ENCODE measurements at regions not wholly inside any gene's neighbourhood (a gene's known extent, or its start where the extent isn't known, plus 50 kb on each side); places are given as distances from the start of the nearest gene placed in this dataset.
"Not testable (repeated sequence)": the region's sequence is repeated elsewhere in the genome, so short reads cannot be mapped to it uniquely, and the experiment has no call there.

GRCh38 chr9:89684912-89685636 is 80.3 kb downstream of the GADD45G start:
- H3K4me3 ChIP-seq = no peak overlapping the region
- ATAC-seq = no peak
- no peaks in the 10 kb centered on the region for H3K36me3 ChIP-seq (ENCODE audit: low read depth)
- no peaks in the 10 kb centered on the region for H3K9me3 ChIP-seq
- TF ChIP-seq CTCF (IDR thresholded peaks at IDR 0.05) = no peak
- no peak for DNase-seq
- H3K4me1 ChIP-seq (ENCODE audit: low read depth) = peaks cover 2% of the 10 kb centered on the region
- intact Hi-C loops (cut with DNase I, micrococcal nuclease) = no loop called here

- peaks cover 2% of the 10 kb centered on the region for H3K4me1 ChIP-seq (ENCODE audit: low read depth)
- TF ChIP-seq CTCF (IDR thresholded peaks at IDR 0.05) = no peak
- H3K4me3 ChIP-seq = no peak overlapping the region
- no peak for DNase-seq
- intact Hi-C loops (cut with DNase I, micrococcal nuclease) = no loop called here
- no peaks in the 10 kb centered on the region for H3K9me3 ChIP-seq
- H3K36me3 ChIP-seq (ENCODE audit: low read depth) = no peaks in the 10 kb centered on the region
- ATAC-seq = peak; percentile 12
Measured at GRCh38 chr9:89685698-89686097, 80.9 kb downstream of the GADD45G start.

GRCh38 chr9:89686126-89686525 is 81.3 kb downstream of the GADD45G start:
- TF ChIP-seq CTCF (IDR thresholded peaks at IDR 0.05) = no peak
- Histone ChIP-seq H3K4me3 (no peak overlapping the region), H3K36me3 (ENCODE audit: low read depth) (no peaks in the 10 kb centered on the region), H3K9me3 (no peaks in the 10 kb centered on the region), H3K4me1 (ENCODE audit: low read depth) (peaks cover 2% of the 10 kb centered on the region)
- ATAC-seq = peak; percentile 80
- intact Hi-C loops (cut with DNase I, micrococcal nuclease) = no loop called here
- DNase-seq = no peak

- TF ChIP-seq CTCF (IDR thresholded peaks at IDR 0.05) = no peak
- DNase-seq (no peak), ATAC-seq (peak; percentile 10)
- no peaks in the 10 kb centered on the region for H3K9me3 ChIP-seq
- peaks cover 2% of the 10 kb centered on the region for H3K4me1 ChIP-seq (ENCODE audit: low read depth)
- intact Hi-C loops (cut with DNase I, micrococcal nuclease) = no loop called here
- no peaks in the 10 kb centered on the region for H3K36me3 ChIP-seq (ENCODE audit: low read depth)
- H3K4me3 ChIP-seq = no peak overlapping the region
Measured at GRCh38 chr9:89686621-89687020, 81.8 kb downstream of the GADD45G start.

- H3K36me3 ChIP-seq (ENCODE audit: low read depth) = no peaks in the 10 kb centered on the region
- peaks cover 2% of the 10 kb centered on the region for H3K4me1 ChIP-seq (ENCODE audit: low read depth)
- ATAC-seq = peak; percentile 65
- DNase-seq = no peak
- no peak for TF ChIP-seq CTCF (IDR thresholded peaks at IDR 0.05)
- H3K9me3 ChIP-seq = no peaks in the 10 kb centered on the region
- intact Hi-C loops (cut with DNase I, micrococcal nuclease) = no loop called here
- no peak overlapping the region for H3K4me3 ChIP-seq
Measured at GRCh38 chr9:89687188-89687587, 82.4 kb downstream of the GADD45G start.

- H3K9me3 ChIP-seq = no peaks in the 10 kb centered on the region
- DNase-seq (no peak), ATAC-seq (no peak)
- intact Hi-C loops (cut with DNase I, micrococcal nuclease) = no loop called here
- H3K4me3 ChIP-seq = no peak overlapping the region
- H3K36me3 ChIP-seq (ENCODE audit: low read depth) = no peaks in the 10 kb centered on the region
- TF ChIP-seq CTCF (IDR thresholded peaks at IDR 0.05) = no peak
- H3K4me1 ChIP-seq (ENCODE audit: low read depth) = peaks cover 2% of the 10 kb centered on the region
Measured at GRCh38 chr9:89687848-89688247, 83.0 kb downstream of the GADD45G start.

- not testable (repeated sequence) for H3K4me3 ChIP-seq
Measured at GRCh38 chr9:89689321-89689720, 84.5 kb downstream of the GADD45G start.

More at GRCh38 chr9:89689321-89689720, 84.5 kb downstream of the GADD45G start:
- DNase-seq; intact Hi-C loops (cut with DNase I, micrococcal nuclease); ATAC-seq; H3K36me3 ChIP-seq (ENCODE audit: low read depth); H3K4me1 ChIP-seq (ENCODE audit: low read depth); H3K9me3 ChIP-seq: not testable (repeated sequence)
